DND-41 (cell line): ENCODE measurements at regions not wholly inside any gene's neighbourhood (a gene's known extent, or its start where the extent isn't known, plus 50 kb on each side); places are given as distances from the start of the nearest gene placed in this dataset.

Source experiments
- EZH2 ChIP-seq: IDR thresholded peaks from 3 replicates; pipeline ENCODE4 v1.6.1; 2012; ENCODE audit warnings: borderline replicate concordance, low read depth, mild to moderate bottlenecking, moderate library complexity, low read length, inconsistent platforms; ENCODE audit not compliant: severe bottlenecking
- TF ChIP-seq, protein P1 (sequence below): IDR thresholded peaks from 2 replicates; pipeline ENCODE4 v1.5.1; 2012; ENCODE audit warnings: borderline replicate concordance, low read length, moderate library complexity, mild to moderate bottlenecking; ENCODE audit not compliant: poor library complexity, severe bottlenecking; ENCODE audit errors: extremely low read depth

DNA sequence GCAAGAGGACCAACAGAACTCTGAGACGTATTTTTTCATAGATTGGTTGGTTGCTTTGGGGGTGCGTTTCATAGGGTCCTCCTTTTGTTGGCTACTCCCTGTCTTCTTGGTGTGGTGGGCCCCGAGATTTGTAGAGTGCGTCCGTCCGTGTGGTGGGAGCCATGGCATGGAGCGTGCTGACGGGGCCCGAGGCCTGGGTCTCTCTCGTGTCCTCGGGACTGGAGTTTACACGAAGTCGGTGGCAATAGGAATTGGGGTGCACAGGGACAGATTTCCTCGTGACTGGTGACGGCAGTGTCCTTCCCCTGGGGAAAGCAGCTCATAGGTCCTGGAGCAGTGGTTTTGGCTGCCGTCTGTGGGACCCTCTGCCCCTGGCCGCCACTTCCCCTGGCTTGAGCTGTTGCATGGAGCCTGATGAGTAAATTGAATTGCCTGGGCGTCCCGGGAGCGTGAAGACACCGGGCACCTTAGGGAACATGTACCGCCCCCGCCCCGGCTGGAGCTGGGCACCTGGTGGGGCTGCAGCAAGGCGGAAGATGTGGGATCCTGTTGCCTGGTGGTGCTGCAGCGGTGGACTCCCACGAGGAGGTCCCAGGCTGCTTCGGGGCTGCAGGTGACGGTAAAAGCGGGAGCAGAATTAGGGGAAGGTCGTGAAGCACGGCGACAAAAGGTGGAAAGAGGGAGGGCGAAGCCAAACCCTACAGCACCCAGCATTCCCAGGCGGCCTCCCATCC lies 153.7 kb upstream of the ALG10B start:
- TF ChIP-seq, protein P1, sequence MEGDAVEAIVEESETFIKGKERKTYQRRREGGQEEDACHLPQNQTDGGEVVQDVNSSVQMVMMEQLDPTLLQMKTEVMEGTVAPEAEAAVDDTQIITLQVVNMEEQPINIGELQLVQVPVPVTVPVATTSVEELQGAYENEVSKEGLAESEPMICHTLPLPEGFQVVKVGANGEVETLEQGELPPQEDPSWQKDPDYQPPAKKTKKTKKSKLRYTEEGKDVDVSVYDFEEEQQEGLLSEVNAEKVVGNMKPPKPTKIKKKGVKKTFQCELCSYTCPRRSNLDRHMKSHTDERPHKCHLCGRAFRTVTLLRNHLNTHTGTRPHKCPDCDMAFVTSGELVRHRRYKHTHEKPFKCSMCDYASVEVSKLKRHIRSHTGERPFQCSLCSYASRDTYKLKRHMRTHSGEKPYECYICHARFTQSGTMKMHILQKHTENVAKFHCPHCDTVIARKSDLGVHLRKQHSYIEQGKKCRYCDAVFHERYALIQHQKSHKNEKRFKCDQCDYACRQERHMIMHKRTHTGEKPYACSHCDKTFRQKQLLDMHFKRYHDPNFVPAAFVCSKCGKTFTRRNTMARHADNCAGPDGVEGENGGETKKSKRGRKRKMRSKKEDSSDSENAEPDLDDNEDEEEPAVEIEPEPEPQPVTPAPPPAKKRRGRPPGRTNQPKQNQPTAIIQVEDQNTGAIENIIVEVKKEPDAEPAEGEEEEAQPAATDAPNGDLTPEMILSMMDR, result no peak
- no peak for TF ChIP-seq EZH2
